ENCODE measurements at regions not wholly inside any gene's neighbourhood (a gene's known extent, or its start where the extent isn't known, plus 50 kb on each side); places are given as distances from the start of the nearest gene placed in this dataset.

GRCh38 chr1:244998717-244999346 lies 134.5 kb upstream of the HNRNPU start:
- TF ChIP-seq CTCF (IDR thresholded peaks at IDR 0.05) (no peak), POLR2AphosphoS5 (IDR thresholded peaks at IDR 0.05; ENCODE audit: low read depth, low read length) (no peak), TCF7L2 (IDR thresholded peaks at IDR 0.05; ENCODE audit: low read depth, low read length) (no peak), REST (IDR thresholded peaks at IDR 0.05; ENCODE audit: insufficient read depth in 1 of 2, low read depth in 2 of 2, low read length in 1 of 2) (no peak), SIN3A (IDR thresholded peaks at IDR 0.05; ENCODE audit: borderline replicate concordance, insufficient read depth, low read depth, low read length) (no peak)
